ENCODE measurements at regions not wholly inside any gene's neighbourhood (a gene's known extent, or its start where the extent isn't known, plus 50 kb on each side); places are given as distances from the start of the nearest gene placed in this dataset.
"Not testable (repeated sequence)": the region's sequence is repeated elsewhere in the genome, so short reads cannot be mapped to it uniquely, and the experiment has no call there.

- no peak for DNase-seq (ENCODE audit: low read depth)
These were observed 111.1 kb upstream of the KRR1 start for GRCh38 chr12:75622492-75622891.

GRCh38 chr12:75614396-75614795 is 103.0 kb upstream of the KRR1 start:
- DNase-seq (ENCODE audit: low read depth), result not testable (repeated sequence)

GRCh38 chr12:75613981-75614380 is 102.6 kb upstream of the KRR1 start:
- DNase-seq (ENCODE audit: low read depth), result no peak

GRCh38 chr12:75611041-75611440 is 99.6 kb upstream of the KRR1 start:
- no peak for DNase-seq (ENCODE audit: low read depth)

GRCh38 chr12:75606956-75607355 is 95.5 kb upstream of the KRR1 start:
- no peak for DNase-seq (ENCODE audit: low read depth)

GRCh38 chr12:75606151-75606550 is 94.7 kb upstream of the KRR1 start:
- DNase-seq (ENCODE audit: low read depth), result no peak

- no peak for DNase-seq (ENCODE audit: low read depth)
These were observed 92.1 kb upstream of the KRR1 start for GRCh38 chr12:75603475-75603874.

- DNase-seq (ENCODE audit: low read depth), result no peak
These were observed 90.7 kb upstream of the KRR1 start for GRCh38 chr12:75602106-75602505.

- DNase-seq (ENCODE audit: low read depth), result no peak
These were observed 88.7 kb upstream of the KRR1 start for GRCh38 chr12:75600146-75600545.

- DNase-seq (ENCODE audit: low read depth), result no peak
These were observed 87.7 kb upstream of the KRR1 start for GRCh38 chr12:75599061-75599460.

- no peak for DNase-seq (ENCODE audit: low read depth)
These were observed 85.0 kb upstream of the KRR1 start for GRCh38 chr12:75596406-75596805.

- DNase-seq (ENCODE audit: low read depth), result no peak
These were observed 81.4 kb upstream of the KRR1 start for GRCh38 chr12:75592638-75593335.

GRCh38 chr12:75592086-75592485 is 80.7 kb upstream of the KRR1 start:
- no peak for DNase-seq (ENCODE audit: low read depth)

GRCh38 chr12:75591628-75592027 is 80.2 kb upstream of the KRR1 start:
- DNase-seq (ENCODE audit: low read depth), result no peak

GRCh38 chr12:75589801-75590200 is 78.4 kb upstream of the KRR1 start:
- no peak for DNase-seq (ENCODE audit: low read depth)

GRCh38 chr12:75587340-75588106 is 76.1 kb upstream of the KRR1 start:
- DNase-seq (ENCODE audit: low read depth), result no peak

- peak; percentile 82 for DNase-seq (ENCODE audit: low read depth)
These were observed 73.9 kb upstream of the KRR1 start for GRCh38 chr12:75585330-75585729.

GRCh38 chr12:75583355-75583754 is 71.9 kb upstream of the KRR1 start:
- no peak for DNase-seq (ENCODE audit: low read depth)

- no peak for DNase-seq (ENCODE audit: low read depth)
These were observed 70.1 kb upstream of the KRR1 start for GRCh38 chr12:75581515-75581914.

- no peak for DNase-seq (ENCODE audit: low read depth)
These were observed 68.1 kb upstream of the KRR1 start for GRCh38 chr12:75579552-75579951.

- no peak for DNase-seq (ENCODE audit: low read depth)
These were observed 67.1 kb upstream of the KRR1 start for GRCh38 chr12:75578546-75578945.

- DNase-seq (ENCODE audit: low read depth), result no peak
These were observed 66.4 kb upstream of the KRR1 start for GRCh38 chr12:75577812-75578211.

- DNase-seq (ENCODE audit: low read depth), result no peak
These were observed 60.3 kb upstream of the KRR1 start for GRCh38 chr12:75571656-75572205.

Data from HT1080 (cell line).